ENCODE measurements at regions not wholly inside any gene's neighbourhood (a gene's known extent, or its start where the extent isn't known, plus 50 kb on each side); places are given as distances from the start of the nearest gene placed in this dataset.

- no peak for TF ChIP-seq POLR2A (IDR thresholded peaks at IDR 0.05)
- TF ChIP-seq POLR2AphosphoS5 (IDR thresholded peaks at IDR 0.05), result no peak
Measured at GRCh38 chr18:34114996-34115395, 109.7 kb downstream of the NOL4 start.
